Right lobe of liver (tissue), 6 donors: ENCODE measurements at regions not wholly inside any gene's neighbourhood (a gene's known extent, or its start where the extent isn't known, plus 50 kb on each side); places are given as distances from the start of the nearest gene placed in this dataset.

Source experiments
- ATAC-seq, 4 donors: fragments of 200-7000 bp; cut with Tn5 transposase; one replicate each; pipeline ENCODE4 v1.9.1; 2020; ENCODE audit warnings: mild to moderate bottlenecking in 4 of 4, moderate library complexity in 4 of 4
- DNase-seq, 3 donors: peaks; one replicate each; pipeline ENCODE4 v3.0.0-alpha.2; 2020
- H3K27ac ChIP-seq, 3 donors: fragments of 200-600 bp; one replicate each; pipeline ENCODE4 v1.8.0; 2022
- H3K27me3 ChIP-seq, 2 donors: fragments of 200-600 bp; one replicate each; pipeline ENCODE4 v1.8.0; 2022
- H3K36me3 ChIP-seq, 4 donors: fragments of 200-600 bp; sonication (generic) in 1 of 4; one replicate each; pipeline versions ENCODE4 v1.5.1 to v1.8.0; 2017 to 2022; ENCODE audit warnings: control low read depth in 1 of 4
- H3K4me1 ChIP-seq, 4 donors: fragments of 200-600 bp; sonication (generic) in 1 of 4; one replicate each; pipeline versions ENCODE4 v1.5.1 to v1.8.0; 2017 to 2022; ENCODE audit warnings: control low read depth in 1 of 4
- H3K4me3 ChIP-seq, 3 donors: fragments of 200-600 bp; one replicate each; pipeline ENCODE4 v1.8.0; 2022
- H3K9me3 ChIP-seq, 4 donors: fragments of 200-600 bp; sonication (generic) in 1 of 4; one replicate each; pipeline versions ENCODE4 v1.5.1 to v1.8.0; 2017 to 2022; ENCODE audit warnings: control low read depth in 1 of 4
- POLR2A ChIP-seq: fragments of 450-650 bp; IDR thresholded peaks from one replicate; pipeline ENCODE4 v1.6.1; 2017; ENCODE audit warnings: antibody characterized with exemption, mild to moderate bottlenecking
- WGBS: methylation state at CpG from one replicate; pipeline ENCODE4 v1.1.6; 2018; ENCODE audit warnings: low coverage, low lambda C conversion rate; ENCODE audit not compliant: insufficient coverage; ENCODE audit errors: missing lambda C conversion rate; 5-methylcytosine and 5-hydroxymethylcytosine counted together
- intact Hi-C, 2 donors: fragments of 100-400 bp; cut with DNase I; formaldehyde crosslinking; loops; one replicate each; pipeline versions ENCODE4 v1.11.2 to v1.14.1; 2022
- TF ChIP-seq, protein P1 (sequence below), 4 donors: fragments of 200-600 bp in 3 of 4; fragments of 450-650 bp in 1 of 4; IDR thresholded peaks; one replicate each; pipeline versions ENCODE4 v1.5.1 to v1.8.0; 2016 to 2022; ENCODE audit warnings: antibody characterized with exemption in 4 of 4, mild to moderate bottlenecking in 2 of 4
- donor health status: DM: no; HTN: yes; CAD: no.
- donor health status: DM: no; HTN: no; CAD: no.
- donor health status: DM: no; HTN: no; CAD: no.
- donor health status: DM: no; HTN: yes; CAD: no.
- donor health status: DM: no; HTN: yes; CAD: no.

DNA sequence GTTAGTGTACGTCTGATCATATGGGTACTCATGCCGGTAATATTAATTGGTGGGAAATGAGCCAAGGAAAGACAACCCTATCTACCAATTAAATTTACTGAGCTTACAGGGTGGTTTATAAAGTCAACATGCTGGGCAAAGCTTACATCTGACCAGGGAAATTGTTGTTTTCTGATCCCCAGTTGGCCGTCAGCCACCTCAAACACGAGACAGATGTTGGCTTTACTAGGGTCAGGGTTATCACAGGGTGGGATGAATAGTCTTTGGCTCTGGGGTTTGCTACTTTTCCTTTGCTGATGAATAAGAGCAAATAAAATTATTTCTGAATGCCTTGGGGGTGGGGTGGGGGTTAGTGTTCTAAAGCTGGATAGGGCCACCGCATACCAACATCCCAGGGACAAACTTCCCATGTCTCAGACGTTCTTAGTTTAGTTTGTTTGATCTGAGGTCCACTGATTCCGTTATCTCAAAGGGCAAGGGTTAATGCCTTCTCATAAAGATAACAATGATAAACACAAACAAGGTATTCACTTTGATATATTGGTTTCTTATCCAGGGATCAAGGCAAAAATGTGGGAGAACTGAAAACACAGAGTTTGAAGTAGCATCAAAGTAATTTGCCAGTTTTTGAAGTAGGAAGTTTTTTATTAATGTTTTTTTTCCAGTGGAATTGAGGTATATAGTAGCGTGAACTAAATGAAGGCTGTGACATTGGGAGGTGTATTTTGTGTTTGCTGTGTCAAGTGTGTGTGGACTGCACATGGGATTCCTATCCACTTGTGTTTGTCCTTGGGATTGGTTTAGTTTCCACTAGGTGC is 109.1 kb upstream of the RPS23 start:
- Histone ChIP-seq H3K36me3 (no peaks in the 10 kb centered on the region), H3K4me3 (no peak overlapping the region), H3K27me3 (peaks cover 0 to 4% of the 10 kb centered on the region in 2 donors), H3K9me3 (no peaks in the 10 kb centered on the region), H3K27ac (no peak overlapping the region), H3K4me1 (peaks cover 0 to 13% (median 6%) of the 10 kb centered on the region in 4 donors)
- no peak for TF ChIP-seq POLR2A
- TF ChIP-seq, protein P1, sequence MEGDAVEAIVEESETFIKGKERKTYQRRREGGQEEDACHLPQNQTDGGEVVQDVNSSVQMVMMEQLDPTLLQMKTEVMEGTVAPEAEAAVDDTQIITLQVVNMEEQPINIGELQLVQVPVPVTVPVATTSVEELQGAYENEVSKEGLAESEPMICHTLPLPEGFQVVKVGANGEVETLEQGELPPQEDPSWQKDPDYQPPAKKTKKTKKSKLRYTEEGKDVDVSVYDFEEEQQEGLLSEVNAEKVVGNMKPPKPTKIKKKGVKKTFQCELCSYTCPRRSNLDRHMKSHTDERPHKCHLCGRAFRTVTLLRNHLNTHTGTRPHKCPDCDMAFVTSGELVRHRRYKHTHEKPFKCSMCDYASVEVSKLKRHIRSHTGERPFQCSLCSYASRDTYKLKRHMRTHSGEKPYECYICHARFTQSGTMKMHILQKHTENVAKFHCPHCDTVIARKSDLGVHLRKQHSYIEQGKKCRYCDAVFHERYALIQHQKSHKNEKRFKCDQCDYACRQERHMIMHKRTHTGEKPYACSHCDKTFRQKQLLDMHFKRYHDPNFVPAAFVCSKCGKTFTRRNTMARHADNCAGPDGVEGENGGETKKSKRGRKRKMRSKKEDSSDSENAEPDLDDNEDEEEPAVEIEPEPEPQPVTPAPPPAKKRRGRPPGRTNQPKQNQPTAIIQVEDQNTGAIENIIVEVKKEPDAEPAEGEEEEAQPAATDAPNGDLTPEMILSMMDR (IDR thresholded peaks at IDR 0.05) = no peak
- peak; percentile 65 to 71 (median 66) for DNase-seq
- 25% methylated on average over 8 of the region's 8 CpGs for WGBS
- peak; percentile 88 to 94 (median 90) for ATAC-seq
- intact Hi-C loops = no loop called here

GRCh38 chr5:82386576-82386975 is 108.4 kb upstream of the RPS23 start:
- no peaks in the 10 kb centered on the region for H3K9me3 ChIP-seq
- peaks cover 0 to 4% of the 10 kb centered on the region in 2 donors for H3K27me3 ChIP-seq
- DNase-seq (no peak), ATAC-seq (no peak)
- H3K27ac ChIP-seq = no peak overlapping the region
- H3K4me3 ChIP-seq = no peak overlapping the region
- no peaks in the 10 kb centered on the region for H3K36me3 ChIP-seq
- WGBS = 23% methylated on average over 2 of the region's 2 CpGs
- TF ChIP-seq POLR2A = no peak
- TF ChIP-seq, protein P1 (IDR thresholded peaks at IDR 0.05) = no peak
- intact Hi-C loops = no loop called here
- peaks cover 0 to 13% (median 6%) of the 10 kb centered on the region in 4 donors for H3K4me1 ChIP-seq

GRCh38 chr5:82384034-82384750 is 106.0 kb upstream of the RPS23 start:
- no peaks in the 10 kb centered on the region for H3K27me3 ChIP-seq
- H3K4me1 ChIP-seq = peaks cover 0 to 13% (median 6%) of the 10 kb centered on the region in 4 donors
- H3K36me3 ChIP-seq = no peaks in the 10 kb centered on the region
- DNase-seq = no peak
- H3K4me3 ChIP-seq = no peak overlapping the region
- TF ChIP-seq POLR2A = no peak
- H3K9me3 ChIP-seq = no peaks in the 10 kb centered on the region
- H3K27ac ChIP-seq = no peak overlapping the region
- ATAC-seq = no peak
- intact Hi-C loops = no loop called here
- 62% methylated on average over 6 of the region's 6 CpGs for WGBS

- no peaks in the 10 kb centered on the region for H3K9me3 ChIP-seq
- H3K27ac ChIP-seq = no peak overlapping the region
- H3K4me3 ChIP-seq = no peak overlapping the region
- H3K4me1 ChIP-seq = peaks cover 0 to 1% (median under 1%) of the 10 kb centered on the region in 4 donors
- ATAC-seq (no peak), DNase-seq (no peak)
- H3K36me3 ChIP-seq = no peaks in the 10 kb centered on the region
- intact Hi-C loops = no loop called here
- no peaks in the 10 kb centered on the region for H3K27me3 ChIP-seq
- WGBS = 91% methylated on average over 1 of the region's 1 CpG
- TF ChIP-seq, protein P1 (IDR thresholded peaks at IDR 0.05) = no peak
- no peak for TF ChIP-seq POLR2A
These were observed 103.4 kb upstream of the RPS23 start for GRCh38 chr5:82381591-82381990.

DNA sequence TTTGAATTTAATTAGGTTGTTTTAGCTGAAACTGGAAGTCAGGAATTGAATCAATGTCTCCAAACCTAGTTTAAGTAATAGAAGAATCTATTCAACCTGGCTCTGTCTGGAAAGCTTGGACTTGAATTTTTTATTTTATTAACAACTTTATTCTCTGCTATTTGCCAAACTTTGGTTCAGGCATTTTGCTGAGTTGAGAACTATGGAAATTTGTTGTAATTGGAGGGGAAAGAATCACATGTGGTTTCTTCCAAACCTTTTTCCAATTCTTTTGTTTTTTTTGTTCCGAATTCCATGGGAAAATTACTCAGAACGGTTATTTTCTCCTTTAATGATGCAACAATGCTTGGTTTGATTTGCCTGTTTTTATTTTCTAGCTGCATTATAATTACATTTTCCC is 98.2 kb upstream of the RPS23 start:
- 83% methylated on average over 2 of the region's 2 CpGs for WGBS
- ATAC-seq = no peak
- no peaks in the 10 kb centered on the region for H3K27me3 ChIP-seq

More for the DNA sequence above, 98.2 kb upstream of the RPS23 start:
- no peak for DNase-seq
- intact Hi-C loops = no loop called here
- no peak overlapping the region for H3K27ac ChIP-seq
- no peaks in the 10 kb centered on the region for H3K36me3 ChIP-seq
- TF ChIP-seq, protein P1 (IDR thresholded peaks at IDR 0.05) = no peak
- no peak for TF ChIP-seq POLR2A
- H3K4me1 ChIP-seq = no peaks in the 10 kb centered on the region
- no peak overlapping the region for H3K4me3 ChIP-seq
- no peaks in the 10 kb centered on the region for H3K9me3 ChIP-seq
